Activated naive CD8-positive, alpha-beta T cell treated with anti-CD3 and anti-CD28 coated beads, Interleukin-2, amount 10 ng/mL, durations not matched to agents 7 days and 5 days (primary cell): ENCODE measurements at regions not wholly inside any gene's neighbourhood (a gene's known extent, or its start where the extent isn't known, plus 50 kb on each side); places are given as distances from the start of the nearest gene placed in this dataset.

Experiments used
- ATAC-seq: fragments of 150-1000 bp; cut with Tn5 transposase; one replicate; pipeline ENCODE4 v1.10.0; 2021; ENCODE audit warnings: low read depth, moderate library complexity
- POLR2A ChIA-PET: fragments of 350-600 bp; sonication (Branson Sonifier 250); formaldehyde crosslinking; loops from one replicate; lab custom pipeline; 2021; ENCODE audit warnings: antibody characterized with exemption; lab: Charles Lee
- DNase-seq: peaks from one replicate; pipeline ENCODE4 v3.0.0; 2021
- H3K27ac Mint-ChIP-seq: one replicate; pipeline ENCODE4 v1.8.0; 2022; ENCODE audit warnings: mild to moderate bottlenecking, mixed read lengths
- H3K27me3 Mint-ChIP-seq: one replicate; pipeline ENCODE4 v1.8.0; 2022; ENCODE audit warnings: mild to moderate bottlenecking, moderate library complexity, mixed read lengths
- H3K36me3 Mint-ChIP-seq: one replicate; pipeline ENCODE4 v1.8.0; 2021; ENCODE audit warnings: mild to moderate bottlenecking, mixed read lengths
- H3K4me1 Mint-ChIP-seq: one replicate; pipeline ENCODE4 v1.8.0; 2021; ENCODE audit warnings: mixed read lengths
- H3K4me3 Mint-ChIP-seq: one replicate; pipeline ENCODE4 v1.8.0; 2022; ENCODE audit warnings: mild to moderate bottlenecking, moderate library complexity, mixed read lengths
- H3K9me3 Mint-ChIP-seq: one replicate; pipeline ENCODE4 v1.8.0; 2021; ENCODE audit warnings: mixed read lengths

DNA sequence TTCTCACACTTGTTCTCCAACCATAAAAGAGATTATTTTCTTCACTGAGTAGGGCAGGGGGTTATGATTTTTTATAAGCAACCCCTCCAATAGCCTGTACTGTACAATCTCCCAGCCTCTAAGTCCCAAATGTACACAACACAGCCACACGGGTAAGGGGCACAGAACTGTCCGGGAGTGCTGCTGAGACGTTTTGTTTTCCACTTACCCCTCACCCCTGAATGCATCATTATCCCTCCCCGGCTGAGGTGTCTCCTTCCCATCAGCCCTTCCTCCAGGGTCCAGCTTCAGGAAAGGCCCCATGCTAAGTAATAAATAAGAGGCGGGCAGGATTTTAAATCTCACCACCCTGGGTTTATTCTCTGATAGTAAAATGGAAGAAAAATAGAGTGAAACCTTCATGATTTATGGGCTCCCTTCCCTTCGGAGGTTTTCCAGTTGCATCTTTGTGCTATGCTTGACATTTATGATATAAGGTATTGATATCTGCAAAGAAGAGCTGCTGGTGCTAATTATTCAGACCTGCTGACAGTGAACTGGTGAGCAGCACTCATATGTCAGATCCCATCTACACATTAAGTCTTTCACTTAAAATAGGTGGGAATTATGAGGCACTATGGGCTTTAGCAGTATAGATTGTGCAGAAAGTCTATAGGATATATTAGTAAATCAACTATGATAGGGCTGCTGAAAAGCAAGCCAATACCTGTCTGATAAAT lies 67.2 kb upstream of the MEGF10 start:
- peaks cover 4% of the 10 kb centered on the region for H3K9me3 Mint-ChIP-seq
- H3K36me3 Mint-ChIP-seq = no peaks in the 10 kb centered on the region
- H3K4me1 Mint-ChIP-seq = no peaks in the 10 kb centered on the region
- DNase-seq (no peak), ATAC-seq (no peak)
- H3K27me3 Mint-ChIP-seq = peaks cover 7% of the 10 kb centered on the region
- H3K27ac Mint-ChIP-seq = no peak overlapping the region
- no peak overlapping the region for H3K4me3 Mint-ChIP-seq
- POLR2A ChIA-PET = no interaction called here

GRCh38 chr5:127227881-127228280 lies 62.7 kb upstream of the MEGF10 start:
- Mint-ChIP-seq H3K4me3 (no peak overlapping the region), H3K4me1 (peaks cover 9% of the 10 kb centered on the region), H3K36me3 (no peaks in the 10 kb centered on the region), H3K27ac (no peak overlapping the region), H3K27me3 (peaks cover 5% of the 10 kb centered on the region), H3K9me3 (peaks cover 2% of the 10 kb centered on the region)
- DNase-seq = no peak
- POLR2A ChIA-PET = no interaction called here
- no peak for ATAC-seq

GRCh38 chr5:127228540-127229184 lies 61.9 kb upstream of the MEGF10 start:
- Mint-ChIP-seq H3K27ac (peak overlapping the region; percentile 74), H3K27me3 (peaks cover 5% of the 10 kb centered on the region), H3K9me3 (peaks cover 2% of the 10 kb centered on the region), H3K36me3 (no peaks in the 10 kb centered on the region), H3K4me1 (peaks cover 9% of the 10 kb centered on the region), H3K4me3 (peak overlapping the region; percentile 68)
- ATAC-seq (no peak), DNase-seq (peak; percentile 26)
- POLR2A ChIA-PET = interaction anchor here (1.0 to 1.6 kb wide), 3 partner anchors 9 to 450 kb away, joined by 3 to 5 read pairs (median 4); no protein-coding TSS in a partner anchor

DNA sequence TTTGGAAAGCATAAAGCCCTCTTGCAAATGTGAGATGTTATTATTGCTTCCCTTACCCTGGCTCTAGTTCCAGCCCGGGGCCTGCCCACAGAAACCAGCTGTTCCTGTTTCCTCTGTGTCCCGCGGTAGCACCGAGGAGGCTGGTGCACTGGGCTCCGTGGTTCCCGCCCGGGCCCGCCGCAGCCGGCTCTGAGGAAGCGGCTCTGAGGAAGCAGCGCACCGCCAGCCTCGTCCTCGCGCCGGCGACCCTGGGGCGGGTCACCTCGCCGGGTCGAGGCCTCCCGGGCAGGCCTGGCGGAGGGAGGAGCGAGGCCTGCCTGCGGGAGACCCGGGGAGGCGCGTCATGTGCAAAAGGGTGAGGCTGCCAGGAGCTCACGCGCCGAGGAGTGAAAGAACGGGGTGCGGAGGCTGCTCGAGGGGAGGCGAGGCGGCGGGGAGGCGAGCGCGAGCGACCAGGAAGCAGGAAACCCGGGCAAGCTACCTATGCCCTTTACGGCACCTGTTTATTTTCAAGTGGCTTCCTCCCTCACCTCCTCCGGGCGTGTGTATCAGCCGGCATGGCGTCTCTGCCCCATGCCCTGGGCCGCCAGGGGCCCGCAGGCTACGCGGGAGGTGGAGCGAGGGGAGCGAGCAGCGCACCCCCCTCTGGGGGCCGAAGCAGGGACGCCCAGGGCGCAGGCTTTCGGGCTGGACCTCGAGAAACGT lies 61.3 kb upstream of the MEGF10 start:
- H3K36me3 Mint-ChIP-seq = no peaks in the 10 kb centered on the region
- H3K4me1 Mint-ChIP-seq = peaks cover 9% of the 10 kb centered on the region
- DNase-seq (peak; percentile 73), ATAC-seq (peak; percentile 84)
- peaks cover 2% of the 10 kb centered on the region for H3K9me3 Mint-ChIP-seq
- POLR2A ChIA-PET = interaction anchor here (1.0 to 1.6 kb wide), 3 partner anchors 9 to 451 kb away, joined by 3 to 5 read pairs (median 4); no protein-coding TSS in a partner anchor
- H3K27me3 Mint-ChIP-seq = peaks cover 4% of the 10 kb centered on the region
- peak overlapping the region; percentile 74 for H3K27ac Mint-ChIP-seq
- H3K4me3 Mint-ChIP-seq = peak overlapping the region; percentile 68

DNA sequence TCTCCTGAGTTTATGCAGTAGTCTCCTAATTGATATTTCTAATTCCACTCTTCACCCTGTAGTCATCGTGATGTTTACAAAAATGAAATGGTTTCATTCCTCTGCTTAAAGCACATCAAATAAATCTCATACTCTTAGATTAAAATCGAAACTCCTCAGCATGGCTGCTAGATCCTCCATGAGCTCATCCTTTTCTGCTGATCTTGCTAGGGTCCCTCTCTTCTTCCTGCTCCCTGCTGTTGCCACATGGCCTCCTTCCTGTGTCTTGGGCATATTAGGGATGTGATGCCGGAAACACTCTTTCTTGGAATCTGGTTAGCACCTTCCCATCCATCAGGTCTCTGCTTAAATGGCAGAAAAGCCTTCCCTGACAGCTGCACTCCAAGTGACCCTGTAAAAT lies 59.5 kb upstream of the MEGF10 start:
- Mint-ChIP-seq H3K27ac (peak overlapping the region; percentile 27), H3K9me3 (peaks cover 2% of the 10 kb centered on the region), H3K36me3 (no peaks in the 10 kb centered on the region), H3K4me1 (peaks cover 9% of the 10 kb centered on the region), H3K27me3 (no peaks in the 10 kb centered on the region), H3K4me3 (no peak overlapping the region)
- DNase-seq (no peak), ATAC-seq (no peak)
- POLR2A ChIA-PET = no interaction called here

DNA sequence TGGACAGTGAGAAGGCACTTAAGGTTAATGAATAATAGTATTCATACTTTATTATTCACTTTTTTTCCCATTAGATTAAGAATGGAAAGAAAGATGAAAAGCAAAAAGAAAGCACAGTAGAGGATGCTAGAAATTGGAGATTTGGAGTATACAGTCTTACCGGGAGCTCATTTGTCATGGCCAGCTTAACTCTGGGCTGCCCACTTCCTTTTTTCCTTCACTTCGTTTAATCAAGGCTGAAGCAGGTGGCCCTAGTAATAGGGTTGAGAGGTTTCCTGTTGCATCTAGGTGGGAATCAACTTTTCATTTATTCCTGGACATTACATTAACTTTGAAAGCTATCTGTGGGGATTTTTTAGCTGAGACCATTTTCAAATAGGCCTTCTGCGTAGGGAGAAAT lies 57.0 kb upstream of the MEGF10 start:
- ATAC-seq (no peak), DNase-seq (no peak)
- H3K4me3 Mint-ChIP-seq = no peak overlapping the region
- peaks cover 9% of the 10 kb centered on the region for H3K4me1 Mint-ChIP-seq
- H3K9me3 Mint-ChIP-seq = no peaks in the 10 kb centered on the region
- no peaks in the 10 kb centered on the region for H3K27me3 Mint-ChIP-seq
- POLR2A ChIA-PET = no interaction called here
- H3K27ac Mint-ChIP-seq = no peak overlapping the region
- no peaks in the 10 kb centered on the region for H3K36me3 Mint-ChIP-seq

DNA sequence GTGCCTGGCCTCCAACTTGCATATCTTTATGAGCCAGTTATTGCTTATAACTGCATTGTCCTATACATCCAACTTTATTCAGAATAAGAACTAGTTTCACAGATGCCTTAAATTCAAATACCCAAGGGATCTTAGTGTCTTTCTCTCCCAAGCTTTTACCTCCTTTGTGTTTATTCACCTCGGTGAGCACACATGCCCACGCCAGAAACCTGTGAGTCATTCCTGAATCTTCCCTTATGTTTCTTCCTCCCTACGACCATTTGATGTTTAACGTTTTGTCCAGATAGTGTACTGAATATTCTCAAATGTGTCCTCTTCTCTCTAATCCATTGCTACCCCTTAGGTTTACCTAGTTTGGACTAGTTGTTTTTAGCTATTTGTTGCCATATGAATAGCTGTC lies 55.5 kb upstream of the MEGF10 start:
- Mint-ChIP-seq H3K36me3 (no peaks in the 10 kb centered on the region), H3K4me1 (peaks cover 2% of the 10 kb centered on the region), H3K4me3 (no peak overlapping the region), H3K9me3 (no peaks in the 10 kb centered on the region), H3K27me3 (peaks cover 2% of the 10 kb centered on the region), H3K27ac (no peak overlapping the region)
- DNase-seq (no peak), ATAC-seq (no peak)
- POLR2A ChIA-PET = no interaction called here

GRCh38 chr5:127236254-127236653 lies 54.3 kb upstream of the MEGF10 start:
- no peak overlapping the region for H3K27ac Mint-ChIP-seq
- no peak overlapping the region for H3K4me3 Mint-ChIP-seq
- no peak for DNase-seq
- H3K4me1 Mint-ChIP-seq = no peaks in the 10 kb centered on the region
- POLR2A ChIA-PET = no interaction called here
- H3K36me3 Mint-ChIP-seq = no peaks in the 10 kb centered on the region
- no peak for ATAC-seq
- H3K27me3 Mint-ChIP-seq = peaks cover 2% of the 10 kb centered on the region
- H3K9me3 Mint-ChIP-seq = no peaks in the 10 kb centered on the region
